HepG2 (cell line): ENCODE measurements at regions not wholly inside any gene's neighbourhood (a gene's known extent, or its start where the extent isn't known, plus 50 kb on each side); places are given as distances from the start of the nearest gene placed in this dataset.

Experiments used
- ATAC-seq: fragments of 200-7000 bp; cut with Tn5 transposase; 3 replicates; pipeline ENCODE4 v1.9.1; 2020; ENCODE audit warnings: mild to moderate bottlenecking, moderate library complexity
- BruUV-seq: library from RNA; stranded (reverse); fragments of 400-500 nt; replicated peaks from 2 replicates; lab custom pipeline; 2021; lab: Mats Ljungman, UMichigan
- CTCF ChIA-PET: fragments of 300-600 bp; formaldehyde crosslinking; extraction: SDS; loops from one replicate; lab custom pipeline; 2021; ENCODE audit warnings: low total read pairs, inconsistent platforms, low intra/inter-chr PET ratio; lab: Yijun Ruan, JAX
- POLR2A ChIA-PET: fragments of 350-600 bp; sonication (Branson Sonifier 250); formaldehyde crosslinking; loops from one replicate; lab custom pipeline; 2020; ENCODE audit warnings: antibody characterized with exemption, inconsistent platforms; lab: Yijun Ruan, JAX
- DNase-seq: peaks from one replicate; pipeline ENCODE4 v3.0.0-alpha.2; 2015; ENCODE audit warnings: low spot score
- FAIRE-seq: peaks from 3 replicates; lab custom pipeline; 2011; peaks lifted over from hg19 to GRCh38; lab: Jason Lieb, UNC
- H2AFZ ChIP-seq: one replicate; pipeline ENCODE4 v1.6.1; 2011; ENCODE audit warnings: low read length, inconsistent platforms
- H3K27ac ChIP-seq: fragments of 300-600 bp; 3 replicates; pipeline ENCODE4 v1.8.0; 2011; ENCODE audit warnings: mixed run types, mild to moderate bottlenecking, mixed read lengths, low read length, inconsistent platforms; ENCODE audit not compliant: insufficient read depth; ENCODE audit errors: extremely low read length
- H3K27me3 ChIP-seq, 2 experiments: fragments of 200-600 bp in 1 of 2; 2 replicates in 1 of 2; 3 replicates in 1 of 2; pipeline versions ENCODE4 v1.6.0 to v1.8.0; 2011; ENCODE audit warnings: low read length in 2 of 2, mild to moderate bottlenecking in 2 of 2, moderate library complexity in 2 of 2, inconsistent platforms in 1 of 2; ENCODE audit not compliant: insufficient read depth in 2 of 2, control insufficient read depth in 1 of 2
- H3K36me3 ChIP-seq, 2 experiments: fragments of 200-600 bp in 1 of 2; replicated peaks in 1 of 2; 2 replicates in 1 of 2; 3 replicates in 1 of 2; pipeline versions ENCODE4 v1.5.1 to v1.8.0; 2011; ENCODE audit warnings: low read length in 2 of 2, inconsistent platforms in 1 of 2; ENCODE audit not compliant: insufficient read depth in 2 of 2, control insufficient read depth in 1 of 2
- H3K4me1 ChIP-seq: 2 replicates; pipeline ENCODE4 v1.5.1; 2012; ENCODE audit warnings: low read length, inconsistent platforms; ENCODE audit not compliant: insufficient read depth
- H3K4me2 ChIP-seq: 2 replicates; pipeline ENCODE4 v1.6.0; 2011; ENCODE audit warnings: low read depth, low read length, inconsistent platforms
- H3K4me3 ChIP-seq, 3 experiments: fragments of 200-600 bp in 1 of 3; sonication (generic), shearing (Covaris generic) in 1 of 3; replicated peaks in 1 of 3; 2 replicates each; pipeline ENCODE4 v1.5.1; 2011 to 2016; ENCODE audit warnings: low read length in 3 of 3, inconsistent platforms in 2 of 3, low read depth in 2 of 3, mild to moderate bottlenecking in 2 of 3, control low read depth in 1 of 3, mixed read lengths in 1 of 3; ENCODE audit not compliant: insufficient read depth in 1 of 3
- H3K79me2 ChIP-seq: one replicate; pipeline ENCODE4 v1.6.1; 2011; ENCODE audit warnings: low read length, inconsistent platforms; ENCODE audit not compliant: insufficient read depth
- H3K9ac ChIP-seq: 2 replicates; pipeline ENCODE4 v1.6.0; 2011; ENCODE audit warnings: mild to moderate bottlenecking, low read depth, low read length, inconsistent platforms; ENCODE audit not compliant: insufficient read depth
- H3K9me3 ChIP-seq: 2 replicates; pipeline ENCODE4 v1.5.1; 2012; ENCODE audit warnings: mild to moderate bottlenecking, low read length
- H4K20me1 ChIP-seq: 2 replicates; pipeline ENCODE4 v1.6.0; 2011; ENCODE audit warnings: inconsistent platforms, mild to moderate bottlenecking, low read length, moderate library complexity; ENCODE audit not compliant: insufficient read depth
- ARID3A ChIP-seq: IDR thresholded peaks from 2 replicates; pipeline ENCODE4 v1.6.1; 2012; ENCODE audit warnings: low read depth, low read length, improper control_type of control experiment
- ATF7 ChIP-seq, 2 experiments: fragments of 450-650 bp in 1 of 2; sonication (generic) in 1 of 2; formaldehyde crosslinking in 1 of 2; IDR thresholded peaks; 2 replicates each; pipeline versions ENCODE4 v1.4.0 to v1.6.1; 2016 to 2020; ENCODE audit warnings: antibody characterized with exemption in 1 of 2, mild to moderate bottlenecking in 1 of 2, missing genetic modification reagents in 1 of 2
- DR1 ChIP-seq: sonication (generic); formaldehyde crosslinking; IDR thresholded peaks from 2 replicates; pipeline ENCODE4 v1.8.0; 2021; ENCODE audit warnings: mild to moderate bottlenecking, missing genetic modification reagents, inconsistent platforms
- IRF2 ChIP-seq: IDR thresholded peaks from 2 replicates; pipeline ENCODE4 v1.6.1; 2018; ENCODE audit warnings: missing genetic modification reagents, missing compliant biosample characterization
- MAFF ChIP-seq: IDR thresholded peaks from 2 replicates; pipeline ENCODE4 v1.6.1; 2011; ENCODE audit warnings: low read depth, low read length, improper control_type of control experiment
- MLX ChIP-seq: IDR thresholded peaks from 2 replicates; pipeline ENCODE4 v1.6.1; 2016
- NFE2L1 ChIP-seq: sonication (generic); formaldehyde crosslinking; IDR thresholded peaks from 2 replicates; pipeline ENCODE4 v1.4.0; 2020; ENCODE audit warnings: missing genetic modification reagents, mild to moderate bottlenecking, borderline replicate concordance
- PCBP2 ChIP-seq: fragments of 200-400 bp; formaldehyde crosslinking; optimal IDR thresholded peaks from 2 replicates; pipeline ENCODE3; 2018; ENCODE audit warnings: low read length, low read depth; ENCODE audit not compliant: poor library complexity, severe bottlenecking
- POGZ ChIP-seq: sonication (generic); formaldehyde crosslinking; IDR thresholded peaks from 2 replicates; pipeline ENCODE4 v1.4.0; 2020; ENCODE audit warnings: mild to moderate bottlenecking, missing genetic modification reagents
- PRPF4 ChIP-seq: fragments of 200-400 bp; formaldehyde crosslinking; IDR thresholded peaks from 2 replicates; pipeline ENCODE4 v1.6.1; 2016; ENCODE audit warnings: low read length, low read depth; ENCODE audit not compliant: poor library complexity, severe bottlenecking
- TGIF2 ChIP-seq: IDR thresholded peaks from 2 replicates; pipeline ENCODE4 v1.6.1; 2016; ENCODE audit warnings: control low read depth, missing compliant biosample characterization
- ZBTB38 ChIP-seq: sonication (generic); formaldehyde crosslinking; IDR thresholded peaks from 2 replicates; pipeline ENCODE4 v1.5.1; 2020; ENCODE audit warnings: mild to moderate bottlenecking, missing genetic modification reagents
- ZNF230 ChIP-seq: sonication (generic); formaldehyde crosslinking; IDR thresholded peaks from 2 replicates; pipeline ENCODE4 v1.4.0; 2020; ENCODE audit warnings: mild to moderate bottlenecking, missing genetic modification reagents
- ZNF441 ChIP-seq: sonication (generic); formaldehyde crosslinking; IDR thresholded peaks from 2 replicates; pipeline ENCODE4 v1.7.0; 2021; ENCODE audit warnings: missing genetic modification reagents, borderline replicate concordance
- ZNF704 ChIP-seq: sonication (generic); formaldehyde crosslinking; IDR thresholded peaks from 2 replicates; pipeline ENCODE4 v1.8.1; 2023; ENCODE audit warnings: mild to moderate bottlenecking, inconsistent platforms, moderate library complexity, missing genetic modification reagents, borderline replicate concordance
- WGBS: methylation state at CpG from one replicate; pipeline ENCODE4 v1.1.6; 2017; ENCODE audit warnings: low lambda C conversion rate; 5-methylcytosine and 5-hydroxymethylcytosine counted together
- in situ Hi-C: cut with HindIII; loops from 2 replicates; pipeline ENCODE4 v1.10.0; 2017; ENCODE audit warnings: low pct_unique_long_range_greater_than_20kb; ENCODE audit not compliant: extremely low pct_ligation_motif_present
- intact Hi-C: fragments of 100-400 bp; cut with micrococcal nuclease; formaldehyde crosslinking; loops from one replicate; pipeline ENCODE4 v1.10.0; 2022; ENCODE audit not compliant: unreplicated experiment

- TF ChIP-seq ZNF441 (no peak), IRF2 (CRISPR knock-in tag) (0 out of 2 replicates have a peak, but pooled peaks have one; percentile 5), PRPF4 (peak; percentile 84), ZBTB38 (CRISPR knock-in tag) (peak; percentile 94), DR1 (CRISPR knock-in tag) (0 out of 2 replicates have a peak, but pooled peaks have one; percentile 14)
These were observed 415.9 kb upstream of the PROX1 start (continued) for GRCh38 chr1:213571843-213572242.

- Histone ChIP-seq H3K27me3 (no peaks in the 10 kb centered on the region), H3K79me2 (no peaks in the 10 kb centered on the region), H2AFZ (no peak overlapping the region), H3K4me1 (peaks cover 69% of the 10 kb centered on the region), H3K9ac (peak overlapping the region; percentile 59), H3K4me3 (no peak overlapping the region; a peak in 1 of 6 replicates), H3K36me3 (no peaks in the 10 kb centered on the region), H4K20me1 (no peaks in the 10 kb centered on the region), H3K4me2 (peak overlapping the region; percentile 39), H3K27ac (peak overlapping the region; percentile 90), H3K9me3 (peaks cover 9% of the 10 kb centered on the region; the same call in 1 of the 2 replicates)
- ChIA-PET POLR2A (interaction anchor here (0.9 to 2.8 kb wide), 9 partner anchors 9 to 550 kb away, joined by 3 to 13 read pairs (median 4); no protein-coding TSS in a partner anchor), CTCF (no interaction called here)
- DNase-seq, result peak; percentile 97
- 7% methylated on average over 3 of the region's 3 CpGs for WGBS
- peak; percentile 80 for ATAC-seq
- TSS peak; percentile 87 for BruUV-seq
- intact Hi-C loops (no loop called here), in situ Hi-C loops (no loop called here)
- peak; percentile 72 for FAIRE-seq
- no peak for TF ChIP-seq ZNF704
- TF ChIP-seq NFE2L1 (CRISPR knock-in tag), result no peak
- TF ChIP-seq ZNF230 (CRISPR knock-in tag), result no peak
- TF ChIP-seq PCBP2, result no peak
- peak; percentile 78 for TF ChIP-seq POGZ (CRISPR knock-in tag)
- peak; percentile 75; the same call in 1 of the 2 replicates for TF ChIP-seq MLX (CRISPR knock-in tag)
- no peak; the same call in 1 of the 2 replicates for TF ChIP-seq ARID3A
- 0 out of 2 replicates have a peak, but pooled peaks have one; percentile 24 for TF ChIP-seq MAFF
- TF ChIP-seq TGIF2 (CRISPR knock-in tag), result peak; percentile 55; the same call in 1 of the 2 replicates
- no peak for TF ChIP-seq ATF7 (IDR thresholded peaks at IDR 0.05)
- no peak; the same call in 1 of the 2 replicates for TF ChIP-seq ATF7 (CRISPR knock-in tag; IDR thresholded peaks at IDR 0.05)
These were observed 414.7 kb upstream of the PROX1 start for GRCh38 chr1:213572912-213573647.
